HCEC 1CT (cell line): ENCODE measurements at regions not wholly inside any gene's neighbourhood (a gene's known extent, or its start where the extent isn't known, plus 50 kb on each side); places are given as distances from the start of the nearest gene placed in this dataset.
"Not testable (repeated sequence)": the region's sequence is repeated elsewhere in the genome, so short reads cannot be mapped to it uniquely, and the experiment has no call there.

Source experiments
- DNase-seq: peaks from one replicate; pipeline ENCODE4 v3.0.0-alpha.2; 2017

- DNase-seq, result no peak
Observed at GRCh38 chr4:177957596-177958360, 515.5 kb upstream of the AGA start.

GRCh38 chr4:177960566-177960965 lies 518.3 kb upstream of the AGA start:
- DNase-seq, result no peak

- DNase-seq, result no peak
Observed at GRCh38 chr4:177961761-177962380, 519.6 kb upstream of the AGA start.

- peak; percentile 75 for DNase-seq
Observed at GRCh38 chr4:177964061-177964460, 521.8 kb upstream of the AGA start.

GRCh38 chr4:177964693-177965168 lies 522.5 kb upstream of the AGA start:
- peak; percentile 50 for DNase-seq

GRCh38 chr4:177967328-177967727 lies 525.1 kb upstream of the AGA start:
- peak; percentile 41 for DNase-seq

- DNase-seq, result no peak
Observed at GRCh38 chr4:177968817-177969442, 526.7 kb upstream of the AGA start.

GRCh38 chr4:177974461-177974860 lies 532.2 kb upstream of the AGA start:
- no peak for DNase-seq

GRCh38 chr4:177975315-177975987 lies 533.2 kb upstream of the AGA start:
- no peak for DNase-seq

- DNase-seq, result no peak
Observed at GRCh38 chr4:177986236-177986635, 544.0 kb upstream of the AGA start.

- no peak for DNase-seq
Observed at GRCh38 chr4:177987896-177988295, 545.7 kb upstream of the AGA start.

- DNase-seq, result no peak
Observed at GRCh38 chr4:177989503-177990201, 547.4 kb upstream of the AGA start.

GRCh38 chr4:178003098-178003657 lies 560.9 kb upstream of the AGA start:
- peak; percentile 2 for DNase-seq

GRCh38 chr4:178010596-178010995 lies 568.4 kb upstream of the AGA start:
- DNase-seq, result no peak

GRCh38 chr4:178015046-178015445 lies 572.8 kb upstream of the AGA start:
- not testable (repeated sequence) for DNase-seq

GRCh38 chr4:178026999-178027398 lies 584.8 kb upstream of the AGA start:
- DNase-seq, result no peak

GRCh38 chr4:178027796-178028195 lies 585.6 kb upstream of the AGA start:
- no peak for DNase-seq

GRCh38 chr4:178028481-178028880 lies 586.2 kb upstream of the AGA start:
- DNase-seq, result no peak

- DNase-seq, result no peak
Observed at GRCh38 chr4:178037459-178038214, 595.4 kb upstream of the AGA start.

- no peak for DNase-seq
Observed at GRCh38 chr4:178056996-178057395, 614.8 kb upstream of the AGA start.

- DNase-seq, result no peak
Observed at GRCh38 chr4:178063568-178063967, 621.3 kb upstream of the AGA start.
